Amygdala (tissue), 56 donors: ENCODE measurements at regions not wholly inside any gene's neighbourhood (a gene's known extent, or its start where the extent isn't known, plus 50 kb on each side); places are given as distances from the start of the nearest gene placed in this dataset.

ENCODE experiments used
- DNase-seq, 56 donors: peaks; one replicate each; lab custom pipeline; 2025; lab: John Stamatoyannopoulos, UW

- no peak for DNase-seq
These were observed 164.1 kb downstream of the TFAP2A start for GRCh38 chr6:10250655-10251220.

- no peak for DNase-seq
These were observed 166.5 kb downstream of the TFAP2A start for GRCh38 chr6:10248378-10248843.

- DNase-seq: no peak
These were observed 177.4 kb downstream of the TFAP2A start for GRCh38 chr6:10237298-10238038.

- no peak for DNase-seq
These were observed 179.5 kb downstream of the TFAP2A start for GRCh38 chr6:10235344-10235743.

GRCh38 chr6:10230531-10230930 is 184.3 kb downstream of the TFAP2A start:
- no peak for DNase-seq

- no peak for DNase-seq
These were observed 191.0 kb downstream of the TFAP2A start for GRCh38 chr6:10223841-10224240.

- no peak for DNase-seq
These were observed 193.7 kb downstream of the TFAP2A start for GRCh38 chr6:10221178-10221577.

- DNase-seq: no peak
These were observed 195.4 kb downstream of the TFAP2A start for GRCh38 chr6:10219510-10219909.

- no peak for DNase-seq
These were observed 197.8 kb downstream of the TFAP2A start for GRCh38 chr6:10217111-10217510.

- DNase-seq: no peak
These were observed 199.4 kb downstream of the TFAP2A start for GRCh38 chr6:10215326-10216110.

- no peak for DNase-seq
These were observed 204.8 kb downstream of the TFAP2A start for GRCh38 chr6:10210052-10210451.

- DNase-seq: no peak
These were observed 209.0 kb downstream of the TFAP2A start for GRCh38 chr6:10205892-10206291.

- no peak for DNase-seq
These were observed 209.8 kb downstream of the TFAP2A start for GRCh38 chr6:10205120-10205519.

- no peak for DNase-seq
These were observed 211.2 kb downstream of the TFAP2A start for GRCh38 chr6:10203651-10204050.

- no peak for DNase-seq
These were observed 212.3 kb downstream of the TFAP2A start for GRCh38 chr6:10202581-10202980.

GRCh38 chr6:10201606-10202510 is 213.0 kb downstream of the TFAP2A start:
- DNase-seq: no peak

GRCh38 chr6:10196090-10196489 is 218.8 kb downstream of the TFAP2A start:
- no peak for DNase-seq

- DNase-seq: no peak
These were observed 219.8 kb downstream of the TFAP2A start for GRCh38 chr6:10194816-10195672.

- no peak for DNase-seq
These were observed 221.6 kb downstream of the TFAP2A start for GRCh38 chr6:10193321-10193720.

- no peak for DNase-seq
These were observed 224.8 kb downstream of the TFAP2A start for GRCh38 chr6:10190042-10190441.
